Fibroblast of villous mesenchyme (primary cell): ENCODE measurements at regions not wholly inside any gene's neighbourhood (a gene's known extent, or its start where the extent isn't known, plus 50 kb on each side); places are given as distances from the start of the nearest gene placed in this dataset.

ENCODE experiments used
- DNase-seq: peaks from one replicate; pipeline ENCODE4 v3.0.0-alpha.2; 2010; ENCODE audit warnings: low read depth
- H3K4me3 ChIP-seq: 2 replicates; pipeline ENCODE4 v1.5.1; 2011; ENCODE audit warnings: low read depth, mild to moderate bottlenecking, low read length
- TF ChIP-seq, protein P1 (sequence below): IDR thresholded peaks from 2 replicates; pipeline ENCODE4 v1.5.1; 2012; ENCODE audit warnings: low read depth, mild to moderate bottlenecking, low read length; ENCODE audit not compliant: insufficient read depth

DNA sequence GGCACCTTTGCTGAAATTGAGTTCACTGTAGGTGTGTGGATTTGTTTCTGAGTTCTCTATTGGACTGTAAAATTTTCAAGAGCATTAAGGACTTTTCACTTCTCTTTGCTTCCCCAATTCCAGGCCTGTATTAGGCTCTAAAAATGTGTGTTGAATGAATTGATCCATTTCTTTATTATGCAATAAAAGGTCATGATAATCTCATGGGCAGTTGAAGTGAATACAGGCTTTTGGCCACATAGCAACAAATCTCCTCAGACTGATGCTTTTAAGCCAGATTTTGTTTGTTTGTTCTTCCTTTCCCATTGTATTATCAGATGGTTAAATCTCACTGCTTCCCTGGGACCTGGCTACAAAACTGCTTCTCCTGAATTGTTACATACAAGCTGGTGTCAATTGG is 258.0 kb upstream of the FAR2 start:
- TF ChIP-seq, protein P1, sequence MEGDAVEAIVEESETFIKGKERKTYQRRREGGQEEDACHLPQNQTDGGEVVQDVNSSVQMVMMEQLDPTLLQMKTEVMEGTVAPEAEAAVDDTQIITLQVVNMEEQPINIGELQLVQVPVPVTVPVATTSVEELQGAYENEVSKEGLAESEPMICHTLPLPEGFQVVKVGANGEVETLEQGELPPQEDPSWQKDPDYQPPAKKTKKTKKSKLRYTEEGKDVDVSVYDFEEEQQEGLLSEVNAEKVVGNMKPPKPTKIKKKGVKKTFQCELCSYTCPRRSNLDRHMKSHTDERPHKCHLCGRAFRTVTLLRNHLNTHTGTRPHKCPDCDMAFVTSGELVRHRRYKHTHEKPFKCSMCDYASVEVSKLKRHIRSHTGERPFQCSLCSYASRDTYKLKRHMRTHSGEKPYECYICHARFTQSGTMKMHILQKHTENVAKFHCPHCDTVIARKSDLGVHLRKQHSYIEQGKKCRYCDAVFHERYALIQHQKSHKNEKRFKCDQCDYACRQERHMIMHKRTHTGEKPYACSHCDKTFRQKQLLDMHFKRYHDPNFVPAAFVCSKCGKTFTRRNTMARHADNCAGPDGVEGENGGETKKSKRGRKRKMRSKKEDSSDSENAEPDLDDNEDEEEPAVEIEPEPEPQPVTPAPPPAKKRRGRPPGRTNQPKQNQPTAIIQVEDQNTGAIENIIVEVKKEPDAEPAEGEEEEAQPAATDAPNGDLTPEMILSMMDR: no peak
- DNase-seq: no peak

DNA sequence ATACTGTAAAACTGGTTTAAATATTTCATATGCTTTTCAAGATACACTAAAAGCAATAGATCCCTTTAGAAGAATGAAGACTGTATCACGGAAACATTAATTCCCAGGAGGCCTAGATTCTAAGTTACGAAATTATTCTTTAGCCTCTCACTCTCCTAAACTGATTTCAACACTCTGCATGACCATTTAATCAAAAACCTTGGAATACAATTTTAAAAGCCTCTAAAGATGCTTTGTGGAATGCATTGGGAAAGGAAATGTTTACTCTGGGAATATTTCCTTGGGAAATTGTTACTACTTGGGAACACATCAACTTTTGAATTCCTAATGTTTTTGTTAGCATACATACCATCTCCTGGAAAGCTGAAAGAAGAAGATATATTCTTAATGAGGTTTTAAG is 255.7 kb upstream of the FAR2 start:
- H3K4me3 ChIP-seq: no peak overlapping the region
- DNase-seq: peak; percentile 62
- TF ChIP-seq, protein P1: no peak

More for the DNA sequence above, 258.0 kb upstream of the FAR2 start:
- H3K4me3 ChIP-seq: no peak overlapping the region

DNA sequence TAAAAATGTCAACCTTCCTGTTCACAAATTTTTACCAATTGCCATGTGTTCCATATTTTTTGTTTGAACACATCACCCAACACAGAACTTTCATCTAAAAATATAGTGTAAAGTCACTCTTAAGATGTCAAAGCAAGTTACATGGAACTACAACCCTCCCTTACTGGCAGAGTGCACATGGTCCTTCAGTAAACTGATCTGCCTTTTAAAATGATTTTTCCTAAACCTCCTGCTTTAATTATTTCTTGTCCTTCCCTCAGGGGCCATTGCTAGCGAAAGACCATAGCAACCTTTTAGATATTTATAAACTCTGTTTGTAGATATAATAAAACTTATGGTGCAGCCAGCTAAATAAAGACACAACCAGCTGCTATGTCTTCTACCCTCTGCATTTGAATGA is 255.2 kb upstream of the FAR2 start:
- no peak for DNase-seq
- H3K4me3 ChIP-seq: no peak overlapping the region
- TF ChIP-seq, protein P1: no peak

DNA sequence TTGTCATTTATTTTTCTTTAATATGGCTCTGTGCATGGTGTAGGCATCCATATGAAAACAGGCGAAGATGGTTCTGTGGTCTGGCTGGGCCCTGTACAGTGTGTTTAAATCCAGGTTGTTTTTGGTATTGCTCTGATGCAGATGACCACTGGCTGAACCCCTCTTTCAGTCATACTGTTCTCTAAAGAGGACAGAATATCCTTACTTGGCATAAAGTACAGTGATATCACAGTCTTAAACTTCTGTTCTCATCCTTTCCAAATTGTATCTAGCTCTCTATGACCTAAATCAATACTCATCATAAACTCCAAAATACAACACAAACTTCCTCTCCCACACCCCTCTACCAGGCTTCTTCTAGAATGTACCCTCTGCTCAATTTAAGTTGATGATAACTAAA is 252.7 kb upstream of the FAR2 start:
- no peak overlapping the region for H3K4me3 ChIP-seq
- TF ChIP-seq, protein P1: no peak
- DNase-seq: no peak

DNA sequence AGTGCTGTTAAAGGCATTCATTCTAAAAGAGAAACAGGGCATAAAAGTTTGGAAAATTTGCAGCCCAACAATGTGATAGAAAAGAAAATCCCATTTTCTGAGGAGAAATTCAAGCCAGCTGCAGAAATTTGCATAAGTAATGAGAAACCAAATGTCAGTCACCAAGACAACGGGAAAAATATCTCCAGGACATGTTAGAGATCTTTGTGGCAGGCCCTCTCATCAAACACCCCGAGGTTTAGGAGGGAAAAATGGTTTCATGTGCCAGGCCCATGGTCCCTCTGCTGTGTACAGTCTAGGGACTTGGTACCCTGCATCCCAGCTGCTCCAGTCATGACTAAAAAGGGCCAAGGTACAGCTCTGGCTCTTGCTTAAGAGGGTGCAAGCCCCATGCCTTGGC is 251.0 kb upstream of the FAR2 start:
- TF ChIP-seq, protein P1: no peak
- H3K4me3 ChIP-seq: no peak overlapping the region
- DNase-seq: no peak

DNA sequence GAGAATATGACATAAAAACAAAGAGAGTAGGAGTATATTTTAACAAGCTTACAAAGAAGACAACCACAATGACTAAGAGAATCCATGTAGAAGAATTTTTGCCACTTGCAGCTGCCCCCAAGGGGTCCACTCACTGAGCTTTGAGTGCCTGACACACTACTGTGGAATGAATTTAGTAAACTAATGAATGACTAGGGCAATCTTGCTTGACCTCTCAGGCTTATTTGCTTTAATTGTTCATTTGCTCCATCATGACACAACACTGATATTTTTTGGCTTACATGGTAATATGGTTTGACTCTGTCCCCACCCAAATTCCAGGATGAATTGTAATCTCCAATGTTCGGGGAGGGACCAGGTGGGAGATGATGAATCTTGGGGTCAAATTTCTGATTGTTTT is 249.1 kb upstream of the FAR2 start:
- DNase-seq: peak; percentile 60
- no peak overlapping the region for H3K4me3 ChIP-seq
- TF ChIP-seq, protein P1: no peak

DNA sequence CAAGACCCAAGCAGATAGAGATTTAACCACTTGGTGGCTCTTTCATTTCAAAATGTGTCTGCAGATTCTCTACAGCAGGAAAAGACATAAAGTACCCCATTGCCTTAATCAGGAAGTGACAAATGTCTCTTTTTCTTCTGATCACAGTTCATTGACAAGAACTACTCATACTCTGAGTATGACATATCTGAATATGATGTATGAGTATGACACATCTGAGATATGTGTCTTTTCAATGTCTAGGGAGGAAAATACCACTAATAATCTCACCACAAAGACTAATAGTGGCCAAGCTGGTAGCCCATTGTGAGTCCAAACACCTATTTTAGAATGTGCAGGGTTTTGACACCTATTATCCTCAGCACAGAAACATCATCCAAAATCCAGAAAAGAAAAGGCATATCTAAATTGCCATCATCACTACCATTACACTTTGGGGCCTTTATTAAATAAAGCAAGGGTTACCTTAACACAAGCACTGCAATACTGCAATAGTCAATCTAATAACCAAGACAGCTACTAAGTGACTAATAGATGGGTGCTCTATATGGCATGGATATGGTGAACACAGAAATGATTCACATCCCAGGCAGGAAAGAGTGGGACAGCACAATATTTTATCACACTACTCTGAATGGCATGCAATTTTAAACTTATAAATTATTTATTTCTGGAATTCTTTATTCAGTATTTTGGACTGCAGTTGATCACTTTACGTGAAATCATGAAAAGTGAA is 243.7 kb upstream of the FAR2 start:
- no peak for DNase-seq
- TF ChIP-seq, protein P1: no peak
- H3K4me3 ChIP-seq: no peak overlapping the region
